A673 (cell line): ENCODE measurements at regions not wholly inside any gene's neighbourhood (a gene's known extent, or its start where the extent isn't known, plus 50 kb on each side); places are given as distances from the start of the nearest gene placed in this dataset.
A peak's percentile ranks its signal among the peaks of the same experiment; 100 is the strongest.

ENCODE experiments used
- BruUV-seq: library from RNA; stranded (reverse); fragments of 400-500 nt; replicated peaks from 2 replicates; lab custom pipeline; 2021; lab: Mats Ljungman, UMichigan
- CTCF ChIA-PET: fragments of 300-600 bp; sonication (Branson Sonifier 250); formaldehyde crosslinking; loops from one replicate; lab custom pipeline; 2022; ENCODE audit warnings: antibody characterized with exemption; lab: Charles Lee
- POLR2A ChIA-PET: fragments of 300-600 bp; sonication (Branson Sonifier 250); formaldehyde crosslinking; loops from one replicate; lab custom pipeline; 2022; ENCODE audit warnings: antibody characterized with exemption; ENCODE audit not compliant: low non-redundant PET; lab: Charles Lee
- DNase-seq: peaks from one replicate; pipeline ENCODE4 v3.0.0-alpha.2; 2015; ENCODE audit warnings: low spot score
- H3K27ac ChIP-seq: fragments of 200-600 bp; sonication (generic); 2 replicates; pipeline ENCODE4 v1.5.1; 2016; ENCODE audit warnings: mixed run types, low read depth, mild to moderate bottlenecking, mixed read lengths, antibody characterized with exemption, low read length; ENCODE audit not compliant: poor library complexity, severe bottlenecking
- H3K27me3 ChIP-seq: fragments of 200-600 bp; sonication (generic); replicated peaks from 2 replicates; pipeline ENCODE4 v1.6.1; 2017; ENCODE audit warnings: mixed run types, low read depth, mild to moderate bottlenecking, mixed read lengths, antibody characterized with exemption, low read length; ENCODE audit not compliant: insufficient read depth, poor library complexity
- H3K36me3 ChIP-seq: fragments of 200-600 bp; sonication (generic); 2 replicates; pipeline ENCODE4 v1.6.1; 2016; ENCODE audit warnings: mixed run types, mild to moderate bottlenecking, mixed read lengths, antibody characterized with exemption, low read length; ENCODE audit not compliant: insufficient read depth, poor library complexity, severe bottlenecking
- H3K4me1 ChIP-seq: fragments of 200-600 bp; sonication (generic); 2 replicates; pipeline ENCODE4 v1.6.1; 2017; ENCODE audit warnings: mixed run types, mild to moderate bottlenecking, mixed read lengths, antibody characterized with exemption, low read length; ENCODE audit not compliant: insufficient read depth, poor library complexity, severe bottlenecking
- H3K4me3 ChIP-seq: fragments of 200-600 bp; sonication (generic); 2 replicates; pipeline ENCODE4 v1.5.1; 2016; ENCODE audit warnings: low read depth, mixed run types, mild to moderate bottlenecking, mixed read lengths, low read length; ENCODE audit not compliant: poor library complexity, severe bottlenecking
- H3K9me3 ChIP-seq: fragments of 200-600 bp; sonication (generic); 2 replicates; pipeline ENCODE4 v1.6.1; 2016; ENCODE audit warnings: mixed run types, low read depth, mild to moderate bottlenecking, mixed read lengths, antibody characterized with exemption, low read length; ENCODE audit not compliant: poor library complexity, severe bottlenecking
- EZH2 ChIP-seq: fragments of 200-600 bp; sonication (generic); IDR thresholded peaks from 2 replicates; pipeline ENCODE4 v1.6.1; 2017; ENCODE audit warnings: borderline replicate concordance, low read depth, mild to moderate bottlenecking, mixed read lengths, antibody characterized with exemption, low read length; ENCODE audit not compliant: poor library complexity, severe bottlenecking
- intact Hi-C: fragments of 100-400 bp; cut with micrococcal nuclease; formaldehyde crosslinking; loops from one replicate; pipeline ENCODE4 v1.10.0; 2022; ENCODE audit not compliant: unreplicated experiment
- TF ChIP-seq, protein P1 (sequence below): fragments of 300-800, 200-600 bp; sonication (generic); conservative IDR thresholded peaks from 2 replicates; pipeline ENCODE4 v1.5.1; 2017; ENCODE audit warnings: low read depth, mild to moderate bottlenecking, antibody characterized with exemption, low read length, moderate library complexity, mixed read lengths

DNA sequence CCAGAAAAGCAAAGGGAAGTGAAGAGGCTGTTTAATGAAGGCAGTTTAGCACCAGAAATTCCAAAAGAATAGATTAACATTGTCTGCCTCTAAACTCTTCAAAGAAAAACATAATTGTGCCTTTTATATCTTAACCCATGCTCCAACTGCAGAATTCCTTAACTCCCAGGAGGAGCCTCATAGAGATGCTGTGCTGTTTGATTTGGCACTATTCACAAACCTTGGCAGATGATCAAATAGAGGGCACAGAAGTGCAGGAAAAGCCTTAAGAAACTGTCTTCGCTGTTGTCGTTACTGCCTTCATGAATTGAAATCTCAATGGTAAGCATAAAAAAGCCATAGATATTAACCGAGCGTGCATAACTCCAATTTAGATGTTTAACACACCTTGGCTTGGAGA is 124.1 kb upstream of the MPPED2 start:
- peak; percentile 76 for DNase-seq
- H3K27me3 ChIP-seq: no peaks in the 10 kb centered on the region
- H3K9me3 ChIP-seq: no peaks in the 10 kb centered on the region
- intact Hi-C loops: no loop called here
- POLR2A ChIA-PET: no interaction called here
- H3K4me1 ChIP-seq: peaks cover 8% of the 10 kb centered on the region
- no peaks in the 10 kb centered on the region for H3K36me3 ChIP-seq
- TF ChIP-seq, protein P1, sequence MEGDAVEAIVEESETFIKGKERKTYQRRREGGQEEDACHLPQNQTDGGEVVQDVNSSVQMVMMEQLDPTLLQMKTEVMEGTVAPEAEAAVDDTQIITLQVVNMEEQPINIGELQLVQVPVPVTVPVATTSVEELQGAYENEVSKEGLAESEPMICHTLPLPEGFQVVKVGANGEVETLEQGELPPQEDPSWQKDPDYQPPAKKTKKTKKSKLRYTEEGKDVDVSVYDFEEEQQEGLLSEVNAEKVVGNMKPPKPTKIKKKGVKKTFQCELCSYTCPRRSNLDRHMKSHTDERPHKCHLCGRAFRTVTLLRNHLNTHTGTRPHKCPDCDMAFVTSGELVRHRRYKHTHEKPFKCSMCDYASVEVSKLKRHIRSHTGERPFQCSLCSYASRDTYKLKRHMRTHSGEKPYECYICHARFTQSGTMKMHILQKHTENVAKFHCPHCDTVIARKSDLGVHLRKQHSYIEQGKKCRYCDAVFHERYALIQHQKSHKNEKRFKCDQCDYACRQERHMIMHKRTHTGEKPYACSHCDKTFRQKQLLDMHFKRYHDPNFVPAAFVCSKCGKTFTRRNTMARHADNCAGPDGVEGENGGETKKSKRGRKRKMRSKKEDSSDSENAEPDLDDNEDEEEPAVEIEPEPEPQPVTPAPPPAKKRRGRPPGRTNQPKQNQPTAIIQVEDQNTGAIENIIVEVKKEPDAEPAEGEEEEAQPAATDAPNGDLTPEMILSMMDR: no peak
- H3K27ac ChIP-seq: no peak overlapping the region
- H3K4me3 ChIP-seq: no peak overlapping the region
- CTCF ChIA-PET: no interaction called here
- BruUV-seq: no TSS peak

DNA sequence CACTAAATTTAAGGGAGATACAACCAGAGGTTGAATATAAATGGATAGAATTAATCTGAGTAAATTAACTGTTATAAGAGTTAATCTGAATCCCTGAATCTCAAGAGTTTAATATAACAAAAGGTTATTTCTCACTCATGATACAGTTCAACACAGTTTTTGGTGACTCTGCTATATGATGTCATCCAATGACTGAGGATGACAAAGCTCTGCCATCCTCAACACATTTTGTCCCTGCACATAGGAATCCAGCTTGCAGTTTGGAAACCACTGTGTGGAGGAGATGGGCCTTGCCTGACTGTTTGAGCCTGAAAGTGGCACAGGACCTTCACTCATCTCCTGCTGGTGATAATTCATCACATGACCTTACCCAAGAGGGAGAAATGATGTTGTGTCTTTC is 121.0 kb upstream of the MPPED2 start:
- DNase-seq: no peak
- H3K9me3 ChIP-seq: no peaks in the 10 kb centered on the region
- H3K36me3 ChIP-seq: no peaks in the 10 kb centered on the region
- TF ChIP-seq EZH2: no peak
- TF ChIP-seq, protein P1: no peak
- CTCF ChIA-PET: no interaction called here
- intact Hi-C loops: no loop called here
- no peak overlapping the region for H3K27ac ChIP-seq
- no peaks in the 10 kb centered on the region for H3K27me3 ChIP-seq
- peaks cover 8% of the 10 kb centered on the region for H3K4me1 ChIP-seq
- no peak overlapping the region for H3K4me3 ChIP-seq
- BruUV-seq: no TSS peak
- POLR2A ChIA-PET: no interaction called here

DNA sequence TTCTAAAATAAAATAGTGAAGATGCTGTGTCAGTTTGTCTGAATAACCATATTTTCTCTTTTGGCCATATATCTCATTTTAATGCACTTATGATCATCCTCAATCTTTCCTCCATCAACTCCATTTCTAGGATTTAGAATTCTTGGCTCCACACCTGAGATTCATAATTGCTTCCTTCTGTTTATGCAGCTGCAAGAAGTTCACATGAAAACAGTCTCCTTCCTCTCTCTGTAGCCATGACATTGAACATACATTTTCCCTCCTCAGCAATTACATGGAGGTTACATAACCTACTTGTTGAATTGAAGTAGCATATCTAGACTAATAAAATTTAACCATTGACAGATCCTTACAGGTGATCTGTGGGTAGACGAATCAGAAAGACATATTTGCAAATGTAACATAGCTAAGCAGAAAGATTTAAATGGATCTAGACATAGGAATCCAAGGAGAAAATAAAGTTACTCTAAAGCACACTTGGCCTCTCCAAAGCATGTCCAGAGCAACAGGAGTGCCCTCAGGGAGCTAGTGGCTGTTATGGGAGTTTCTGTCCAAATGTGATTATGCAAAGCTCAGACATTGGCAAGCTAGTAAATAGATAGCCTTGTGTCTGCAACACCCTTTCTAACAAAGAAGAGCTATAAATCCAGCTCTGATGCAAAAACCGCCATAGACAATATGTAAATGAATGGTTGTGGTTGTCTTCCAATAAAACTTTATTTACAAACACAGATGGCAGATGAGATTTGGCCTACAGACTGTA is 119.9 kb upstream of the MPPED2 start:
- POLR2A ChIA-PET: interaction anchor here (0.7 kb wide), 1 partner anchor 135 kb away, joined by 5 read pairs; no protein-coding TSS in a partner anchor
- Histone ChIP-seq H3K27ac (no peak overlapping the region), H3K4me1 (peaks cover 8% of the 10 kb centered on the region), H3K36me3 (no peaks in the 10 kb centered on the region), H3K27me3 (no peaks in the 10 kb centered on the region), H3K9me3 (no peaks in the 10 kb centered on the region), H3K4me3 (no peak overlapping the region)
- CTCF ChIA-PET: interaction anchor here (0.5 kb wide), 1 partner anchor 1091 kb away, joined by 5 read pairs; no protein-coding TSS in a partner anchor
- TF ChIP-seq, protein P1: no peak
- no peak for TF ChIP-seq EZH2
- peak; percentile 24 for DNase-seq
- no TSS peak for BruUV-seq
- intact Hi-C loops: no loop called here
